ENCODE measurements at regions not wholly inside any gene's neighbourhood (a gene's known extent, or its start where the extent isn't known, plus 50 kb on each side); places are given as distances from the start of the nearest gene placed in this dataset.

- TF ChIP-seq KDM4A (IDR thresholded peaks at IDR 0.05; ENCODE audit: low read depth, low read length, severe bottlenecking) (no peak), TAF7 (optimal IDR thresholded peaks at IDR 0.05; ENCODE audit: borderline replicate concordance, low read depth, low read length) (no peak), EP300 (IDR thresholded peaks at IDR 0.05; ENCODE audit: borderline replicate concordance in 1 of 2, low read depth in 2 of 2, low read length in 2 of 2) (no peak), CHD1 (IDR thresholded peaks at IDR 0.05; ENCODE audit: low read depth, low read length) (no peak)
Observed at GRCh38 chr9:121556580-121556979, 56.9 kb upstream of the GGTA1 start (continued).
